NCI-H2196 treated with DMSO at 0.1 percent for 48 hours (cell line): ENCODE measurements at regions not wholly inside any gene's neighbourhood (a gene's known extent, or its start where the extent isn't known, plus 50 kb on each side); places are given as distances from the start of the nearest gene placed in this dataset.
"Not testable (repeated sequence)": the region's sequence is repeated elsewhere in the genome, so short reads cannot be mapped to it uniquely, and the experiment has no call there.

Experiments used
- DNase-seq: peaks from one replicate; lab custom pipeline; 2025; ENCODE audit not compliant: unreplicated experiment; lab: John Stamatoyannopoulos, UW

DNA sequence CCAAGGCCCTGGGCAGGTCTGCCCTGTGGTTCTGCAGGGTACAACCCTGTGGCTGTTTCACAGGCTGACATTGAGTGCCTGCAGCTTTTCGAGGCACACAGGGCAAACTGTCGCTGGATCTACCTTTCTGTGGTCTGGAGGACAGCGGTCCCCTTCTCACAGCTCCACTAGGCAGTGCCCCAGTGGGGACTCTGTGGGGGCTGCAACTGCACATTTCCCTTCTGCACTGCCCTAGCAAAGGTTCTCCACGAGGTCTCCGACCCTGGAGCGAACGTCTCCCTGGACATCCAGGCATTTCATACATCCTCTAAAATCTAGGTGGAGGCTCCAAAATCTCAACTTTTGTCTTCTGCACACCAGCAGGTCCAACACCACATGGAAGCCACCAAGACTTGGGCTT lies 1645.2 kb upstream of the CDH6 start:
- no peak for DNase-seq

DNA sequence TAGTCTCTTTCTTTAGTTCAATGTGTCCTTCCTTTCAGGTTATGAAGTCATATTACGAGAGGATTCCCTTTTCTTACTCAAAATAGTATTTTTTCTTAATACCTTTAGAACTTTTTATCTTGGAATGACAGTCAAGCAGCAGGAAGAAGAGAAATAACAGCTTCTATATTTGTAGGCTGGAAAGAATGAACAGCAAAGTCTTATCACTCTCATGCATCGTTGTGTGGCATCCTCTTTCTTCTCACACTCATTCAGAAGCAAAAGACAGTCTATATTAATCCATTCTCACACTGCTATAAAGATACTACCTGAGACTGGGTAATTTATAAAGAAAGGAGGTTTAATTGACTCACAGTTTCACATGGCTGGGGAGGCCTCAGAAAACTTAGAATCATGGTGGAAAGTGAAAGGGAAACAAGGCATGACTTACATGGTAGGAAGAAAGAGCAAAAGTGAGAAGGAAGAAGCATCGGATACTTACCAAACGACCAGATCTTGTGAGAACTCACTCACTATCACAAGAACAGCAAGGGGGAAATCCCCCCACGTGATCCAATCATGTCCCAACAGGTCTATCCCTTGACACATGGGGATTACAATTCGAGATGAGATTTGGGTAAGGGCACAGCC lies 1646.1 kb upstream of the CDH6 start:
- DNase-seq: no peak

DNA sequence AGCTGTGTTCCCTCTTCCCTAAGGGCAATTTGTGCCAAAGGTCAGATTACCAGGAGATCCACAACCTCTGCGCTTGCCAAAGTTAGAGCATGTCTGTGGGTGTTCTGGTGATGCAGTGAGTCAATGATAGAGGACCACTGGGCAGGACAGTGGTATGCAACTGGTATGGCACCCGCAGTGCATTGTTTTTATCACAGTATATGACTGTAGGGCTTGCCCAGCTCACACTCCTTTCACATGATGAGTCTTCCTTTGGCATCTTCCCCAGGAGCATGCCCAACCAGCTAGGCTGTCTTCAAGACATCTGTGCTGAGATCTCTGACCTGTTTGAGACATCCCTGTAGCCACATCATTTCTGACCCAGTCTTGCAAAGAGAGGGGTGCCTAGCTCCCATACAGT lies 1650.0 kb upstream of the CDH6 start:
- no peak for DNase-seq

DNA sequence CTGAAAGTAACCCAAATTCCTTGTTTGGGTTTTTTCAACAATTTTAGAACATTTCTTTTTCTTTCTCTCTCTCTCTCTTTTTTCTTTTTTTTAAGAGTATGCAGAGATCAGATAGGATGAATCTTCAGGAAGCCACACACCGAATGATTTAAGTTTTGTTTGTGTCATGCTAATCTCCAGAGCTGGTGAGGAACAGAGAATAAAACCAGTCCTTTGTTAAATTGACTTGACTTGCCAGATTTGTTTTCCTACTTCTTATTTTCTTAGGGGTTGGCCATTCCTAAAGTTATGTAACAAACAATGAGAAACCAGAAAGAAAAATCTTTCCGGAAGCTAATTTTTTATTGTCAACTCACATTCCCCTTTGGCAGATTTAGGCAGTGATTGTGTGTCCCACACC lies 1669.3 kb upstream of the CDH6 start:
- no peak for DNase-seq

DNA sequence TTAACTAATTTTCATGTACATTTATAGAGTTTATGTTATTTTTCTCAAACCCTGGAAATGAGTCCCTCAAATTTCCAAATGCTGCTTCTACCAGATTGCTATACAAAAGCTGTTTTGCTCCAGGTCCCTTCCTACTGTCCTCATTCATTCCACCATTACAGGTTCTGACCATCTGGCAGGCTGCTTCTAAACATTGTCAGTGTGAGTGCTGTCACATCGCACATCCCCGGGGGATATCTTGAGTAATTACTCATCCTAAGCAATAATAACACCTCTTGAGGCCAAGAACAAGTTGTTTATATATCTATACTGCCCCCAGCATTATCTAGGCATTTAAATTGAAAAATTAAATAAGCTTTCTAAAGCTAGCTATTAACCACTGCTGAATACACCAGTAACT lies 1675.3 kb upstream of the CDH6 start:
- DNase-seq: no peak

DNA sequence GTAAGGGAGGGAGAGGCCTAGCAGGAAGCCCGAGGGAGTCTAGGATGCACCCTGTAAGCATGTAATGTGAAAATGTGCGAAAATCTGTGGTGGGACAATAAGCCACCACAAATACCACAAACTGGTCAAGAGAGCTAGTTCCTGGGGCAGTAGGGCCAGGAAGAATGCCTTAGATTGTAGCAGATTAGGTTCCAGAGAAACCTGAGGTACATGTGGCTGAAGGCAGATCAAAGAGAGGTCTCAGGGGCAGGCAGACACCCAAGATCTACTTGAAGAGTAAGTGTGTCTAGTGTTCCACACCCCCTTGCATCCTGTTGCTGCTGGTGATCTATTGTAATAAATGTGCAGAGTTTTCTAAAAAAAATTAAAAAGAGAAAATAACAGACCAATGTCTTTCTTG lies 1677.3 kb upstream of the CDH6 start:
- DNase-seq: no peak

DNA sequence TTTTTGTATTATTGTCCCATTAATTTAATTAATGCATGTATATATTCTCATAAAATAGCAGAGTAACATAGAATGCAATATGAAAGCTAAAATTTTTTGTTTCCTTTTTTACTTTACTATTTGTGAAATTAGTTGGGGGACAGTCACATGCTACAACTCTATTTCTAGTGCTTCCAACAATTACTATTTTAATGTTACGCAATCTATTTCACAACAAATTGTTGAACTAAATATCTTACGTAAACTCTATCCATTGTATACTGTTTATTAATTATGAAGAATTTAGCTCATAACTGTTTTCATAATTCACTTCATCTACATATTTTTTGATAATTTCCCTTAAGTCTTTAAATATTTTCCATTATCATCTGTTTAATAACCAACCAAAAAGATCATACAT lies 1685.4 kb upstream of the CDH6 start:
- DNase-seq: no peak

DNA sequence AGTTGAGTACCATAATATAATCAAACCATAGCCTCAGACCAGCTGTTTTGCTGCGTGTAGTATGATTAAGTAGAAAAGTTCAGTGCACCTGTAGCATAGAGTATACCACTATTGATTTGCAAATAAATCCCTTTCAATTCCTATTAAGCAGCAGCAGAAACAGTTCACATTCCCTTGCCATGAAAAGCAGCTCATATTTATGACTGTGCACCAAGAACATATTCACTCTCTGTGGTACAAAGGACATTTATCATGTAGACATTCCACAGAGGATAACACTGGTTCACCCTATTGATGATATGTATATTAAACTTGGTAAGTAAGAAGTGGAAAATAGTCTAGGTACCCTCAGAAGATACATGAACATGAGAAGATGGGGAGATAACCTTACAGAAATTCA lies 1689.1 kb upstream of the CDH6 start:
- DNase-seq: no peak

DNA sequence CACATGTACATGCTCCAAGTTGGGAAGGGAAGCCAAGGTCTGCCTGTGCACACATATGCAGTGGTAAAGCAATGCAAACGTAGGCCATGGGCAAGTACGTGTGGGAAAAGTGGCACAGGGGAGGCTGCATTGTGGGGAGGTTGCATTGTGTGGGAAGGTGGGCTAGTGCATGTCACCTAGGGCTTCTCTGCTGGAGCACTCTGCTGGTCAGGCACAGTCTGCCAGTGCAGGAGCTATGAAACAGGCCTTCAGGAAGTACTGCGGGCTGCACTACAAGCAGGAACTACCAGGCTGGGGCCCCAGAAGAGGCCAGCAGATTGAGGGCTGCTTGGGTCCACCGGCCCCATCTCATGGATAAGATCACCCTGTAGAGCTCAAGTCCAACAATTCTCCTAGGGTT lies 1694.6 kb upstream of the CDH6 start:
- no peak for DNase-seq

DNA sequence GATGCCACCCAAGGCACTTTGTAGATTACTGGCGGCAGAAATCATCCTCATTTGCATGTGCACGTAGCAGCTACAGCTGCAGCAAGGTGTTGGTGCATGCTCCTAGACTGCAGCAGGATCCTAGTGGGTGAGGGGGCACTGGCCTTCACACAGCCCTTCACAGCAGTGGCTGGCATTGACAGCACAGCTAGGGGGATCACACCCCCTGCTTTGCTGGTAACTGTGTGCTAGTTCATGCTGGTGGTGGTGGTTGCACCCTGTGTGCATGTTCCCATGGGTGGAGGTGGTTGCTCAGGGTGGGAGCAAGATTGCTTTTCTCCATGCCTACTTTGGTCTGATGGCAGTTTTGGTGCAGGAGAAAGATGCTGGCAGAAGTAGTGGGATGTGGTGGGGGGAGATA lies 1695.1 kb upstream of the CDH6 start:
- no peak for DNase-seq

DNA sequence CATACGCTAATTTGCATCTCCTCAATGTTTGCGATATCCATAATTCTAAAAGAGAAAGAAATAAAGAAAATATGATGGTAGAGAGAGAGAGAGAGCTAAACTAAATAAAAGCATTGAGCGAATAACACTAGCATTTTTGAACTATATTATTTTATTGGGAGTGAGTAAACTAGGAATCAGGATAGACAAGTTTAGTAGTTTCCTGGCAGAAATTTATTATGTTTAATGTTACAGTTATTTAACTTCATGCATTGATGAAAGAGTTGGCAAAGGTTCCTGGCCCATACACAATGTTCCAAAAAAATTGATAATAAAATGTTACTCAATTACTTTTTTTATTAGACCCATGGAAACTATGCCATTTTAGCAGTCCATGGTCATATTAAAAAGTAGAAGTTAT lies 1708.2 kb upstream of the CDH6 start:
- no peak for DNase-seq

DNA sequence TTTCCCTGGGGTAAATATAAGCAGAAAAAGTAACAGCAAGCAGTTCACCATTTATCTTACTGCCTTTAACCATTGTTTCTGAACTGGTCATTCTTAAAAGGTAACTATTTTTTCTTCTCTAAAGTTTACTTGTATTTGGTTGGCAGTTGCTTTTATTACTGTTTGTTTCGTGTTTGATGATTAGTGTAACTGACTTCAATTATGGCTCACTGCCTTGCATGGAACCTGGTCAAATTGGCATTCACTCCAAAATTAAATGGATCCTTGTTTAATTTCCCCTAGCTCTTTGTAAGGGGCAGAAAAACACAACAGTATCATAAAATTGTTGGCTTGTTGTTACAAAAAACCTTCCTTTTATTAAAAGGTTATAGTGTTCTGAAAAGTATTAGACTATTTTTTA lies 1723.9 kb upstream of the CDH6 start:
- no peak for DNase-seq

DNA sequence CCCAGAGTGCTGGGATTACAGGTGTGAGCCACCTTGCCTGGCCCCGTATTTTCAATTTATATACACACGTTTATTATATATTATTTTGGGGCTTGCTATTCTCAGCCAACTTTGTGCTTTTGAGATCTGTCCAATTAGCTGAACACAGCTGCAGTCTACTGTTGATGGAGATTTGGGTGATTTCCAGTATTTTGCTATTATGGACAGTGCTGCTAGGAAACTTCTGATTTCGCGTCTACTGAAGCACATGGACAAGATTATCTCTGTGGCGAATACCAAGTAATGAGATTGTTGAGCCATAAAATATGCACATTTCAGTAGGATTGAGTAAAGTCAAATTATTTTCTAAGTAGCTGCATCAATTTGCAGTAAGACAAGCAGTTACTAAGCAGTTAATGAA lies 1731.2 kb upstream of the CDH6 start:
- no peak for DNase-seq

DNA sequence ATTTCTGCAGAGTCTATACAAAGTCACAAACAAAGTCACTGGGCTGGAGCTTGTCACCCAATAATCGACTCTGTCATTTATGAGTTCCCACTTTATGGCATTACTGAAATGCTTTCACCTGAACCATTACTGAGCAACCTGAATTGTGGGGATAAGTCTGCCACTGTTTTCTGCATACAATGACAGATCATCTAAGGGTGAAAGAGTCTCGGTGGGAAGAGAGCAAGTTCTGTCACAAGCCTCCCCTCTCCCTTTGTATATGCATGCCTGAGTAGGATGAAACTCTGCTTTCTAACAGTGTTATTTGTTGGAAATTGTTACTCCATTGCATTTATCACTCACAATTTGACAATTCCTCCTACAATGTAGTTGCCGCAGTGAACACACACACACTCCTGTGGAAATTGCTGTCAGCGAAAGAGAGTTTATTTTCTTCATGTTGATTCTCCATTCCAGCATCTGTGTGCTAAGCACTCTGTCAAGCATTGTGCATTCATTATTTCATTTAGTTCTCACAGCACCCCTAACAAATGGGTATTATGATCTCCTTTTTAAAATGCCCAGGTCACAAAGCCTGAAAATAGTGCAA lies 1732.4 kb upstream of the CDH6 start:
- DNase-seq: no peak

DNA sequence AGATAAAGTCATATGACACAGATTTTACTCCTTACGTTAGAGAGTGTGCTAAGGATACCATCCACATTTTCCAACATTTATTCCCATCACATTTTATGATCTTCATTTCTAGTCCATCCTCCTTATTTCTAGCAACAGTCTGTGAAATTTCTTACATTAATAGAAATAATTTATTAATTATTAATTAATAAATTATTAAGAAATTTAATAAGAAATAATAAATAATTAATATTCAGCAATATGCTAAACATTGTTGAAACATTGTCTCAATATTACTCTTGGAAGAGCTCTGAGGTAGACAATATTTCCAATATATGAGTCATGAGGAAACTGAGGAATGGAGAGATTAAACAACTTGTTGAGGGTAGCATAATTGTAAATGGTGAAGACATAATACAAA lies 1742.5 kb upstream of the CDH6 start:
- not testable (repeated sequence) for DNase-seq

DNA sequence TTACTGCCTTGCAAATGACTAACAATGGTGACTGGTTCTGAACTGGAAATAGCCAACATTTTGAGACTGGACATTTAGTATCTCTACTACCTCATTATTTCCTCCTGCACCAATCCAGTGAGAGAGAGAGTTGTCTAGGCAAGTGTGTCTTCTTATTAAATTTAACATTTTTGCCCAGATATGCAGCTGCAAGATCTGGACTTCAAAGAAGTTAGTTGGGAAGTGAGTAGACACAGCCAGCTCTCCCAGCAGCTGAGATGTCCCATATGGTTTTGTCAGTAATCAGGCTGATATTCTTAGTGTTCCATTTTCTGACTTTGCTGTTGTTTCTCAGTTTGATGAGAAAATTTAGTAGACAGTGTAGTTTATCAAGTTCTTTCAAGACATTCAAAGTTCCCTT lies 1778.8 kb upstream of the CDH6 start:
- no peak for DNase-seq

DNA sequence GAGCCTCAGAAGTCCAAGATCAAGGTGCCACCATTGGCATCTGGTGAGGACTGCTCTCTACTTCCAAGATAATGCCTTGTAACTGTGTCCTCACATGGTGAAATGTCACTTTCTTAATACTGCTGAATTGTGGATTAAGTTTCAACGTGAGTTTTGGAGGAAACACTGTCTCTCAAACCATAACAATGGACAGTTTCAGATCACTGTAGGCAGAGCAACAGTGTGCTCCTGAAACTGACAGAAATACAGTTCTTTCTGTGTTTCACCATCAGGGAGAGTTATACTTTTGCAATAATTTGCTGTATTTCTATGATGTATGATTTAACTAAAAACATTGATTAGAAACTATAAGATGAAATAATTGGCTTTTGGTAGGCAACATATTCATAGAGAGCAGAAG lies 1780.5 kb upstream of the CDH6 start:
- DNase-seq: no peak

DNA sequence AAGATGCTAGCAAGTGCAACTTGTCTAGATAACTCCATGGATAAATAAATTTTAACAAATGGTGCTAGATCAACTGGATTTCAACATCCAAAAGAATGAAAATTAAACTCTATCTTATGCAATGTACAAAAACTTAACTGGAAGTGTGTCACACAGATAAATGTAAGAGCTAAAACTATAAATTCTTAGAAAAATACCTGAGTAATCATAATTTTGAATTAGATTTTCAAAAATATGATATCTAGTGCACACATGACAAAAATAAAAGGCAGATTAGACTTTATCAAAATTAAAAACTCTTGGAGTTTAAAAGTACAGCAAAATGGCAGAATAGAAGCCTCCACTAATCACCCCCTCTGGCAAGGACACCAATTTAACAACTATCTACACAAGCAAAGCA lies 1791.2 kb upstream of the CDH6 start:
- no peak for DNase-seq

DNA sequence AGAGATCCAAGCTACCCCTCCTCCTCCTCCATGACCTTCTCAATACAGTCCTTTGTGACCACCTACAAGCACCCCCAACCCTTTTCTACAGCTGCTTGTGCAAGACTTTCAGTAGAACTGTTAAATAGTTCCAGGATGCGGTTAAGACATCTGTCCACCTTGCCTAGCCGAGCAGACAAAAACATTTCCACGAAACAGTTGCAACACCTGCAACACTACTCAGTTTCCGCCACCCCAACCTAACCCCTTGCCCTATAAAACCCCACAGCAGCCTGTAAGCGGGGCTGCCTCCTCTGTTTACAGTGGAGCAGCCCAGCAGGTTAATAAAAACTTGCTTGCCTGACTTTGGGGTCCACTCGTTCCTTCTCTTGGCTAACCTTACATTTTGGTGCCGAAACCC lies 1803.5 kb upstream of the CDH6 start:
- DNase-seq: no peak

DNA sequence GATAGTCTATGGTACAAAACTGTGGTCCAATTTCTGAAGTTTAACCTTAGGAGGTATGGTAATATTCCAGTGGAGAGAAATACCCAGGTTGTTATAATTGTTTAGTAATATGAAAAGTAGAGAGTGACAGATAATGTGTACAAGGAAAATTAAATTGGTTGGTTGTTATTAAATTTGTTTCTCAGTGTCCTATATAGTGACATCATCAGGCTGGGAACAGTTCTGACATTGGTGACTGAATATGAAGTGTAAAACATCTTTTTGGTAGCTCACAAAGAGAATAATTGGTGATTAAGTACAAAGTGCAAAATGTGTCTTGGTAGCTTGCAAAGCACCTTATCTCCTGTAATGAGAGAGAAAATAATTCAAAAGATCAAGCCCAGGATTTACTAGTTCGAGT lies 1806.1 kb upstream of the CDH6 start:
- DNase-seq: no peak

DNA sequence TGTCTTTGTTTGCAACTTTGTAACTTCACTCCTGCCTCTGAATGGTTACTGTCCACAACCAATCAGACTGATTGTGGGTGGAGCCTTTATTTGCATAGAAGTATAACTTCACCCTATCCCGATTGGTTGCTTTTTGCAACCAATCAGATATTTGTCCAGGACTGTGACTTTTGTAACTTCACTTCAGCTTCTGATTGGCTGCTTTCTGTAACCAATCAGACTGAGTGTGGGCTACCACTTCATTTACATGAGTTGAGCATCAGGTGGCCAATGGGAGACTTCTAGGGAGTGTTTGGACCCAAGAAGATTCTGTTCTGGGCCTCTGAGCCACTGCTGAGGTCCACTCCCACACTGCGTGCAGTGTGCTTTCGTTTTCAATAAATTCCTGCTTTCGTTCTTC lies 1810.7 kb upstream of the CDH6 start:
- peak; percentile 40 for DNase-seq

DNA sequence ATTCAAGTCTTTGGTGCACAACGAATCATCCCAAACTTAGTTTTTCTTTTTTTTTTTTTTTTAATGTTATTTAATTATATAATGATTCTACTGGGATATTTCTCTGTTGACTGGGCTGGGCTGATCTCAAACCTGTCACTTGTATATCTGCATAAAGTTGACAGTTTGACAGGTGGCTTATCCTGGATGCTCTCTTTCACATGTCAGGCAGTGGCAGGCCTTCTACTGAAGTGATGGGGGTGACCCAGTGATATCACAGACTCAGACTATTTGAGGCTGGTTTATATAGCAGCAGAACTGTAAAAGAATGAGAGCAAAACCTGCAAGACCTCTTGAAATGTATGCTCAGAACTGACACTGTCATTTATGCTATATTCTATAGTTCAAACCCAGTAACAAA lies 1813.5 kb upstream of the CDH6 start:
- DNase-seq: no peak

DNA sequence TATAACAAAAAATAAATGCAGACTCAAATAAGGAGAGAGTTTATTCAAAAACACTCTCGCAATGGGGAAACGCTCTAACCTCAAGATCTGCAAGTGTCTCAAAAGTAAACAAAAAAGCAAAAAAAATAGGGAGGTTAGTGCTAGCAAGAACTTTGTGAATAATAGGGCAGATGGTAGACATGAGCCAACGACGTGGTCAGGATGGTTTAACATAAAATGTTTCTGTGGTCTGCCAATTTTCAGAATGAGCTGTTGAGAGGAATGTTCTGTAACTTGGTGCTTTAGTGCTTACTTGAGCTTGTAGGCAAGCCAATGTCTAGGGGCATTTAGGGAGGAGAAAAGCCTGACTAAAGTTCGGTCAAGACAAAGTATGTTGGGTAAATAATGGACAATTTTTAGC lies 1813.9 kb upstream of the CDH6 start:
- DNase-seq: no peak
